Endothelial cell of umbilical vein (primary cell): ENCODE measurements at regions not wholly inside any gene's neighbourhood (a gene's known extent, or its start where the extent isn't known, plus 50 kb on each side); places are given as distances from the start of the nearest gene placed in this dataset.

Experiments used
- BruUV-seq: library from RNA; stranded (reverse); fragments of 400-500 nt; replicated peaks from 2 replicates; lab custom pipeline; 2021; lab: Mats Ljungman, UMichigan
- CTCF ChIA-PET: fragments of 300-600, 350-600 bp; sonication (Branson Sonifier 250); formaldehyde crosslinking; loops from one replicate; lab custom pipeline; 2021; ENCODE audit warnings: antibody characterized with exemption, inconsistent platforms; lab: Charles Lee
- POLR2A ChIA-PET: fragments of 300-600, 350-600 bp; sonication (Branson Sonifier 250); formaldehyde crosslinking; loops from one replicate; lab custom pipeline; 2021; ENCODE audit warnings: antibody characterized with exemption, inconsistent platforms; lab: Charles Lee
- DNase-seq: peaks from one replicate; pipeline ENCODE4 v3.0.0-alpha.2; 2011; ENCODE audit warnings: low read depth, low spot score
- FAIRE-seq: peaks from 2 replicates; lab custom pipeline; 2011; peaks lifted over from hg19 to GRCh38; lab: Jason Lieb, UNC
- H2AFZ ChIP-seq: 2 replicates; pipeline ENCODE4 v1.6.0; 2012; ENCODE audit warnings: low read depth, low read length, control low read depth, inconsistent platforms
- H3K27ac ChIP-seq: 2 replicates; pipeline ENCODE4 v1.5.1; 2011; ENCODE audit warnings: low read depth, mild to moderate bottlenecking, control low read depth, low read length, moderate library complexity; ENCODE audit not compliant: insufficient read depth
- H3K27me3 ChIP-seq, 2 experiments: 2 replicates each; pipeline versions ENCODE4 v1.6.0 to v1.6.1; 2011; ENCODE audit warnings: low read length in 2 of 2, mixed read lengths in 1 of 2; ENCODE audit not compliant: control insufficient read depth in 2 of 2, insufficient read depth in 2 of 2
- H3K36me3 ChIP-seq, 2 experiments: 2 replicates in 1 of 2; 3 replicates in 1 of 2; pipeline ENCODE4 v1.5.1; 2011; ENCODE audit warnings: low read length in 2 of 2, mild to moderate bottlenecking in 1 of 2, moderate library complexity in 1 of 2; ENCODE audit not compliant: control insufficient read depth in 2 of 2, insufficient read depth in 2 of 2; ENCODE audit errors: extremely low read depth in 1 of 2
- H3K4me1 ChIP-seq: 3 replicates; pipeline ENCODE4 v1.5.1; 2011; ENCODE audit warnings: mild to moderate bottlenecking, low read length; ENCODE audit not compliant: control insufficient read depth, insufficient read depth; ENCODE audit errors: extremely low read depth
- H3K4me2 ChIP-seq: 2 replicates; pipeline ENCODE4 v1.6.1; 2011; ENCODE audit warnings: low read length, control low read depth, mixed read lengths; ENCODE audit not compliant: insufficient read depth
- H3K4me3 ChIP-seq, 3 experiments: fragments of 200-600 bp in 1 of 3; sonication (generic), shearing (Covaris generic) in 1 of 3; replicated peaks in 1 of 3; 2 replicates each; pipeline ENCODE4 v1.5.1; 2011 to 2016; ENCODE audit warnings: control low read depth in 3 of 3, low read length in 3 of 3, mild to moderate bottlenecking in 2 of 3, inconsistent platforms in 1 of 3, low read depth in 1 of 3, moderate library complexity in 1 of 3; ENCODE audit not compliant: insufficient read depth in 1 of 3
- H3K79me2 ChIP-seq: 2 replicates; pipeline ENCODE4 v1.6.0; 2012; ENCODE audit warnings: low read length, inconsistent platforms; ENCODE audit not compliant: control insufficient read depth, insufficient read depth
- H3K9ac ChIP-seq: replicated peaks from 2 replicates; pipeline ENCODE3; 2011; ENCODE audit warnings: low read length, control low read depth; ENCODE audit not compliant: insufficient read depth; ENCODE audit errors: extremely low read depth
- H3K9me1 ChIP-seq: replicated peaks from 3 replicates; pipeline ENCODE4 v1.6.0; 2011; ENCODE audit warnings: mild to moderate bottlenecking, low read length; ENCODE audit not compliant: control insufficient read depth, insufficient read depth; ENCODE audit errors: extremely low read depth
- H3K9me3 ChIP-seq: replicated peaks from 2 replicates; pipeline ENCODE4 v1.5.1; 2012; ENCODE audit warnings: low read length, inconsistent platforms; ENCODE audit not compliant: control insufficient read depth, insufficient read depth
- H4K20me1 ChIP-seq: replicated peaks from 2 replicates; pipeline ENCODE3; 2011; ENCODE audit warnings: mild to moderate bottlenecking, low read length; ENCODE audit not compliant: control insufficient read depth, insufficient read depth; ENCODE audit errors: extremely low read depth
- FOS ChIP-seq: IDR thresholded peaks from 2 replicates; pipeline ENCODE4 v1.6.1; 2011; ENCODE audit warnings: mild to moderate bottlenecking, low read length, moderate library complexity, borderline replicate concordance; ENCODE audit not compliant: insufficient read depth
- GATA2 ChIP-seq: IDR thresholded peaks from 2 replicates; pipeline ENCODE4 v1.7.0; 2011; ENCODE audit warnings: low read depth, mild to moderate bottlenecking, moderate library complexity, mixed read lengths, low read length; ENCODE audit not compliant: insufficient read length, insufficient read depth
- JUN ChIP-seq: IDR thresholded peaks from 2 replicates; pipeline ENCODE4 v1.6.1; 2011; ENCODE audit warnings: borderline replicate concordance, low read depth; ENCODE audit not compliant: insufficient read length, insufficient read depth
- MYC ChIP-seq: IDR thresholded peaks from one replicate; pipeline ENCODE4 v1.6.1; 2011; ENCODE audit warnings: mild to moderate bottlenecking, low read depth, low read length
- POLR2AphosphoS5 ChIP-seq: IDR thresholded peaks from 2 replicates; pipeline ENCODE4 v1.6.1; 2012; ENCODE audit warnings: low read depth, mild to moderate bottlenecking, control low read depth, low read length, moderate library complexity; ENCODE audit not compliant: insufficient read depth
- dilution Hi-C: fragments of 300-500 bp; cut with MboI; formaldehyde crosslinking; loops from one replicate; pipeline ENCODE4 v1.15.0; 2019; ENCODE audit warnings: low sequenced_read_pairs; ENCODE audit not compliant: extremely low pct_ligation_motif_present
- intact Hi-C: fragments of 100-400 bp; cut with micrococcal nuclease; formaldehyde crosslinking; loops from one replicate; pipeline ENCODE4 v1.10.0; 2022
- TF ChIP-seq, protein P1 (sequence below), 2 donors: IDR thresholded peaks; 1 replicate in 1 of 2; 2 replicates in 1 of 2; pipeline ENCODE4 v1.5.1; 2011; ENCODE audit warnings: low read length in 2 of 2, mild to moderate bottlenecking in 2 of 2, moderate library complexity in 2 of 2, control low read depth in 1 of 2, inconsistent platforms in 1 of 2, low read depth in 1 of 2; ENCODE audit not compliant: insufficient read depth in 1 of 2; ENCODE audit errors: extremely low read depth in 1 of 2
- TF ChIP-seq, protein P2 (sequence below): IDR thresholded peaks from 2 replicates; pipeline ENCODE4 v1.6.1; 2011; ENCODE audit not compliant: insufficient read depth, insufficient read length

GRCh38 chrX:128106630-128107029, 54.4 kb upstream of the ACTRT1 start:
- Histone ChIP-seq H4K20me1 (no peaks in the 10 kb centered on the region), H3K27ac (no peak overlapping the region), H3K4me2 (no peak overlapping the region), H3K36me3 (no peaks in the 10 kb centered on the region), H3K4me1 (no peaks in the 10 kb centered on the region), H3K9me1 (no peaks in the 10 kb centered on the region), H3K9ac (no peak overlapping the region), H3K4me3 (no peak overlapping the region), H2AFZ (no peak overlapping the region), H3K27me3 (no peaks in the 10 kb centered on the region), H3K79me2 (no peaks in the 10 kb centered on the region), H3K9me3 (no peaks in the 10 kb centered on the region)
- no TSS peak for BruUV-seq
- TF ChIP-seq JUN: no peak
- TF ChIP-seq MYC: no peak
- no peak for TF ChIP-seq POLR2AphosphoS5
- no peak for TF ChIP-seq FOS
- TF ChIP-seq, protein P1, sequence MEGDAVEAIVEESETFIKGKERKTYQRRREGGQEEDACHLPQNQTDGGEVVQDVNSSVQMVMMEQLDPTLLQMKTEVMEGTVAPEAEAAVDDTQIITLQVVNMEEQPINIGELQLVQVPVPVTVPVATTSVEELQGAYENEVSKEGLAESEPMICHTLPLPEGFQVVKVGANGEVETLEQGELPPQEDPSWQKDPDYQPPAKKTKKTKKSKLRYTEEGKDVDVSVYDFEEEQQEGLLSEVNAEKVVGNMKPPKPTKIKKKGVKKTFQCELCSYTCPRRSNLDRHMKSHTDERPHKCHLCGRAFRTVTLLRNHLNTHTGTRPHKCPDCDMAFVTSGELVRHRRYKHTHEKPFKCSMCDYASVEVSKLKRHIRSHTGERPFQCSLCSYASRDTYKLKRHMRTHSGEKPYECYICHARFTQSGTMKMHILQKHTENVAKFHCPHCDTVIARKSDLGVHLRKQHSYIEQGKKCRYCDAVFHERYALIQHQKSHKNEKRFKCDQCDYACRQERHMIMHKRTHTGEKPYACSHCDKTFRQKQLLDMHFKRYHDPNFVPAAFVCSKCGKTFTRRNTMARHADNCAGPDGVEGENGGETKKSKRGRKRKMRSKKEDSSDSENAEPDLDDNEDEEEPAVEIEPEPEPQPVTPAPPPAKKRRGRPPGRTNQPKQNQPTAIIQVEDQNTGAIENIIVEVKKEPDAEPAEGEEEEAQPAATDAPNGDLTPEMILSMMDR (IDR thresholded peaks at IDR 0.05; ENCODE audit: extremely low read depth in 1 of 2, insufficient read depth in 1 of 2, low read depth in 1 of 2, low read length in 2 of 2): peak; percentile 31 to 33
- FAIRE-seq (peak; percentile 67), DNase-seq (peak; percentile 49)
- CTCF ChIA-PET: interaction anchor here (0.6 to 2.9 kb wide), 5 partner anchors 28 to 1010 kb away, joined by 3 to 18 read pairs (median 3); no protein-coding TSS in a partner anchor
- POLR2A ChIA-PET: no interaction called here
- dilution Hi-C loops (no loop called here), intact Hi-C loops (loop anchor here (1.0 to 10.0 kb wide), 4 partner anchors 412 to 1334 kb away; no protein-coding TSS in a partner anchor)

DNA sequence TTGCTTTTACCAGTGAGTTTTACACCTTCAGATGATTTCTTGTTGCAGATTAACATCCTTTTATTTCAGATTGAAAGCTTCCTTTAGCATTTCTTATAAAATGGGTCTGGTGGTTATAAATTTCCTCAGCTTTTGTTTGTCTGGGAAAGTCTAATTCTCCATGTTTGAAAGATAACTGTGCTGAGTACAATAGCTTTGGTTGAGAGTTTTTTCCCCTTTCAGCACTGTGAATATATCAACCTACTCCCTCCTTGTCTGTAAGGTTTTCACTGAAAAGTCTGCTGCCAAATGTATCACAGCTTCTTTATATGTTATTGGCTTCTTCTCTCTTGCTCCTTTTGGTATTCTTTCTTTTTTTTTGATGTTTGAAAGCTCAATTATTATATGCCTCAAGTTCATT, 53.5 kb upstream of the ACTRT1 start:
- no peak for FAIRE-seq
- Histone ChIP-seq H3K9ac (no peak overlapping the region), H3K4me3 (no peak overlapping the region), H3K4me2 (no peak overlapping the region), H3K27ac (no peak overlapping the region), H2AFZ (no peak overlapping the region), H3K9me1 (no peaks in the 10 kb centered on the region), H3K79me2 (no peaks in the 10 kb centered on the region), H4K20me1 (no peaks in the 10 kb centered on the region), H3K4me1 (no peaks in the 10 kb centered on the region), H3K27me3 (no peaks in the 10 kb centered on the region), H3K9me3 (no peaks in the 10 kb centered on the region), H3K36me3 (no peaks in the 10 kb centered on the region)
- TF ChIP-seq, protein P1 (IDR thresholded peaks at IDR 0.05; ENCODE audit: extremely low read depth in 1 of 2, insufficient read depth in 1 of 2, low read depth in 1 of 2, low read length in 2 of 2): no peak
- no peak for TF ChIP-seq GATA2
- TF ChIP-seq, protein P2, sequence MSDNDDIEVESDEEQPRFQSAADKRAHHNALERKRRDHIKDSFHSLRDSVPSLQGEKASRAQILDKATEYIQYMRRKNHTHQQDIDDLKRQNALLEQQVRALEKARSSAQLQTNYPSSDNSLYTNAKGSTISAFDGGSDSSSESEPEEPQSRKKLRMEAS: no peak
- POLR2A ChIA-PET: no interaction called here
- DNase-seq: no peak
- intact Hi-C loops: loop anchor here (2.0 to 10.0 kb wide), 3 partner anchors 675 to 1333 kb away; no protein-coding TSS in a partner anchor
- BruUV-seq: no TSS peak
- dilution Hi-C loops: no loop called here
- CTCF ChIA-PET: interaction anchor here (1.0 to 2.9 kb wide), 4 partner anchors 27 to 415 kb away, joined by 3 to 18 read pairs (median 3); no protein-coding TSS in a partner anchor
